Neural cell (in vitro differentiated cells): ENCODE measurements at regions not wholly inside any gene's neighbourhood (a gene's known extent, or its start where the extent isn't known, plus 50 kb on each side); places are given as distances from the start of the nearest gene placed in this dataset.

Experiments
- EP300 ChIP-seq: fragments of 450-650 bp; conservative IDR thresholded peaks from 2 replicates; pipeline ENCODE4 v1.6.1; 2014; ENCODE audit warnings: antibody characterized with exemption, mild to moderate bottlenecking, moderate library complexity; ENCODE audit not compliant: poor library complexity, severe bottlenecking
- EZH2 ChIP-seq: fragments of 200-600, 300-800 bp; shearing (Covaris generic), sonication (generic); IDR thresholded peaks from 2 replicates; pipeline ENCODE4 v1.6.1; 2014; ENCODE audit warnings: antibody characterized with exemption, low read length, borderline replicate concordance, mild to moderate bottlenecking; ENCODE audit not compliant: insufficient read depth, poor library complexity, severe bottlenecking
- MXI1 ChIP-seq: fragments of 450-650 bp; conservative IDR thresholded peaks from 2 replicates; pipeline ENCODE4 v1.6.1; 2014; ENCODE audit warnings: antibody characterized with exemption, mild to moderate bottlenecking; ENCODE audit not compliant: poor library complexity, severe bottlenecking
- POLR2AphosphoS5 ChIP-seq: IDR thresholded peaks from 2 replicates; pipeline ENCODE4 v1.6.1; 2012
- RAD21 ChIP-seq: fragments of 450-650 bp; conservative IDR thresholded peaks from 2 replicates; pipeline ENCODE4 v1.6.1; 2014; ENCODE audit warnings: antibody characterized with exemption, mild to moderate bottlenecking, moderate library complexity
- REST ChIP-seq: IDR thresholded peaks from 2 replicates; pipeline ENCODE4 v1.6.1; 2012; ENCODE audit warnings: borderline replicate concordance
- SMC3 ChIP-seq: fragments of 450-650 bp; conservative IDR thresholded peaks from 2 replicates; pipeline ENCODE4 v1.6.1; 2014; ENCODE audit warnings: antibody characterized with exemption, mild to moderate bottlenecking, moderate library complexity; ENCODE audit not compliant: poor library complexity
- TAF1 ChIP-seq: IDR thresholded peaks from 2 replicates; pipeline ENCODE4 v1.6.1; 2012; ENCODE audit warnings: low read depth
- TF ChIP-seq, protein P1 (sequence below): fragments of 450-650 bp; IDR thresholded peaks from 2 replicates; pipeline ENCODE4 v1.5.1; 2014; ENCODE audit warnings: antibody characterized with exemption, mild to moderate bottlenecking, moderate library complexity; ENCODE audit not compliant: poor library complexity, severe bottlenecking

GRCh38 chr7:131904760-131905327, 348.4 kb upstream of the PODXL start:
- TF ChIP-seq, protein P1, sequence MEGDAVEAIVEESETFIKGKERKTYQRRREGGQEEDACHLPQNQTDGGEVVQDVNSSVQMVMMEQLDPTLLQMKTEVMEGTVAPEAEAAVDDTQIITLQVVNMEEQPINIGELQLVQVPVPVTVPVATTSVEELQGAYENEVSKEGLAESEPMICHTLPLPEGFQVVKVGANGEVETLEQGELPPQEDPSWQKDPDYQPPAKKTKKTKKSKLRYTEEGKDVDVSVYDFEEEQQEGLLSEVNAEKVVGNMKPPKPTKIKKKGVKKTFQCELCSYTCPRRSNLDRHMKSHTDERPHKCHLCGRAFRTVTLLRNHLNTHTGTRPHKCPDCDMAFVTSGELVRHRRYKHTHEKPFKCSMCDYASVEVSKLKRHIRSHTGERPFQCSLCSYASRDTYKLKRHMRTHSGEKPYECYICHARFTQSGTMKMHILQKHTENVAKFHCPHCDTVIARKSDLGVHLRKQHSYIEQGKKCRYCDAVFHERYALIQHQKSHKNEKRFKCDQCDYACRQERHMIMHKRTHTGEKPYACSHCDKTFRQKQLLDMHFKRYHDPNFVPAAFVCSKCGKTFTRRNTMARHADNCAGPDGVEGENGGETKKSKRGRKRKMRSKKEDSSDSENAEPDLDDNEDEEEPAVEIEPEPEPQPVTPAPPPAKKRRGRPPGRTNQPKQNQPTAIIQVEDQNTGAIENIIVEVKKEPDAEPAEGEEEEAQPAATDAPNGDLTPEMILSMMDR, result no peak
- no peak for TF ChIP-seq EZH2
- TF ChIP-seq POLR2AphosphoS5, result no peak
- TF ChIP-seq TAF1, result no peak
- peak; percentile 30 for TF ChIP-seq REST
- TF ChIP-seq RAD21, result no peak
- TF ChIP-seq EP300, result no peak
- no peak for TF ChIP-seq MXI1
- TF ChIP-seq SMC3, result no peak
